HG03196 (cell line): ENCODE measurements at regions not wholly inside any gene's neighbourhood (a gene's known extent, or its start where the extent isn't known, plus 50 kb on each side); places are given as distances from the start of the nearest gene placed in this dataset.

Source experiments
- ATAC-seq: cut with Tn5 transposase; IDR thresholded peaks from one replicate; pipeline ENCODE4 v1.9.1; 2021; ENCODE audit not compliant: unreplicated experiment

DNA sequence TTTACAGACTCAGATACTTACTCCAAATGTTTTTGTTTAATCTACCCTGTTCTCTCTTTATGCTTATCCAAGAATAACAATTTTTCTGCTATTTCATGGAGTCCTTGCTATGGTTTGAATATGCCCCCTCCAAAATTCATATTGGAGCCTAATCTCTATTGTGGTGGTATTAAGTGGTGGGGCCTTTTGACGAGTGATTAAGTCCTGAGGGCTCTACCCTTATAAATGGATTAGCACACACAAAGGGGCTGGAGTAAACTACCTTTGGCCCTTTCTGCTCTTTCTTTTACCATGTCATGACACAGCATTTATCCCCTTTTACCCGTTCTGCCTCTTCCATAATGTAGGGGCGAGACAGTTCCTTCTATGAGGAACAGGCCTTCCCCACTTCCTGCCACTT, 285.5 kb downstream of the GASK1B start:
- no peak for ATAC-seq

DNA sequence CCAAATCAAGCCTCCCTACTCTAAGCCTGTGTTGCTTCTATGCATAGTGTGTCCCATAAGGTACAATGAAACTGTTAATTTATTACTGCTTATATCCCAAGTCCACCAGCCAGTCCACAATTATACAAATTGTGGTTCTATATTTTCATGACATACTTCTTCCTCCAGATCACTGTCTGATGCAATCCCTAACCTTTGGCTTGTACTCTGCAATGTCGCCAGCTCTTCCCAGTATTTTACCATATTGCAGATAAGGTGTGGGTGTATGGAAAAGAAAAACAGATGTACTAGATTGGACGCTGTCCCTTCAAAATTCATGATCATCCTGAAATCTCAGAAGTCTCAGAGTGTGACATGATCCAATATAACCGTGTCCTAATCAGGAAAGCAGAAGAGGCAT, 286.2 kb downstream of the GASK1B start:
- no peak for ATAC-seq

DNA sequence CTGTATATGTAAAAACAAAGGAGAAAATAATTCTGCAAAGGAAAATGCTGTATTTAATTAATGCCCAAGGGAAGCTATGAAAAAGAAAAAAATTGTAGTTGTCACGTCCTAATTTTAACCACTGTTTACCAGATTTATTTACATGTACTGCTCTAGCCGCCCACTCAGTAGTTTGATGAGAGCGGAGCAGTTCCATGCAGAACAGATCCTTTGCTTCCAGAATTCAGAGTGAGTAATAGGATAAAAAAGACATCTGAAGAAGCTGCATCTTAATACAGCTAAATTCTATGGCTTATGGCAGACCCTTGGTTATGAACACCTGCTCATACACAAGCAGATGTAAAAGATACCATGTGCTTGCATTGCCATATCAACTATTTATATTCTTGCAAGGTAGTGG, 287.0 kb downstream of the GASK1B start:
- ATAC-seq, result no peak

DNA sequence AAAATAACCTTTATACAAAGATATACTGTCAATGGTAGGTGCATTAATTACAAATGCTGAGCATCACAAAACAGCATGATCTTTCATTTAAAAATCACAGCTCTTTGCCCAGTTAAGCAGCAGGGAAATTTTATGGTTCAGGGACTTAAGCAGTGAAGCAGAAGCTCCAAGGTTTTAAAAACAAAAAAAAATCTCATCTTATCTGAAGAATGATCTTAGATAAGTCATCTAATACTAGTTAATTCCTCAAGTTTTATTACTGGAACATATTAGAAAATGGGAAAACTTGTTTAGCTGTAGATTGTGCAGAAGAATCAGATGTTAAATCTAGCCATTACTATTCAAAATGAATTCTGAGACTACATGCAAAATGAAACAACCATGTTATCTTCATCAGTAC, 289.9 kb downstream of the GASK1B start:
- no peak for ATAC-seq

DNA sequence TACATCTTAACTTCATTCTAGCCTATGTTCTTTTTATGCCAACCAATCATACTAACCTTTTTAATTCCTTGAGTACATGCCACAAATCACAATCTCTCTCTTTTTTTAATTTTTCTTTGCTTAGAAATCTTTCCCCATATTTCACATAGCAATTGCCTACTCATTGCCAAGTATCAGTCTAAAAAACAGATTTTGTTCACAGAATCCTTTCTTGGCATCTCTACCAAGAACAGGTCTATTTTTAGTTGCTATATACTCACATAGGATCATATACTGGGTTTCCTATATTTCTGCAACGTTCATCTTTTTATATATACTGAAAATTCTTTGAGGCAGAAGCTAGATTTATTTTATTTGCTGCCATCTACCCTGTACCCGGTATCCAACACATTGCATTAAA, 292.1 kb downstream of the GASK1B start:
- no peak for ATAC-seq

DNA sequence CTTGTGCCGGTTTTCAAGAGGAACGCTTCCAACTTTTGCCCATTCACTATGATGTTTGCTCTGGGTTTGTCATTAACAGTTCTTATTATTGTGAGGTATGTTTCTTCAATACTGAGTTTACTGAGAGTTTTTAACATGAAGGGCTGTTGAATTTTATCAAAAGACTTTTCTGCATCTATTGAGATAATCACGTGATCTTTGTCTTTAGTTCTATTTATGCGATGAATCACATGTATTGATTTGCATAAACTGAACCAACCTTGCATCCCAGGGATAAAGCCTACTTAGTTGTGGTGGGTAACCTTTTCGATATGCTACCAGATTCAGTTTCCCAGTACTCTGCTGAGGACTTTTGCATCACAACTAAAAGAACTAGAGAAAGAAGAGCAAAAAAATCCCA, 318.0 kb downstream of the GASK1B start:
- no peak for ATAC-seq

DNA sequence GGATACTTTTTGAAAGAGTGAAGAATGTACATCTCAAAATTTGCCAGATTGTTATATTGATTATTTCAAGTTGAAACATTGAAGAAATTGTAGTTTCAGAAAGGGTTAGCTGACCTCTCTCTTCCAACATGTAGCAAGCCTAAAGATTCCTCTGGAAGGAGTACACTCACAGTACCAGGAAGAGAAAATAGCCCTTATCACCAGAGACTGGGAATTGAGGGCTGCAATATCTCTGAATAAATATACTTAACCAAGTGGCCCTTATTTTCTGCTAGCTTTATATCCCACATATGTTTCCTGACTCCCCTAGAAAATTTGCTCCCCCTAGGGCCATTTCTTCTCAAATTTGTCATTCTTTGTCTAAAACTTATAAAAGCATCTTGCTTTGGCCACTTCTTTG, 332.2 kb downstream of the GASK1B start:
- ATAC-seq, result no peak

DNA sequence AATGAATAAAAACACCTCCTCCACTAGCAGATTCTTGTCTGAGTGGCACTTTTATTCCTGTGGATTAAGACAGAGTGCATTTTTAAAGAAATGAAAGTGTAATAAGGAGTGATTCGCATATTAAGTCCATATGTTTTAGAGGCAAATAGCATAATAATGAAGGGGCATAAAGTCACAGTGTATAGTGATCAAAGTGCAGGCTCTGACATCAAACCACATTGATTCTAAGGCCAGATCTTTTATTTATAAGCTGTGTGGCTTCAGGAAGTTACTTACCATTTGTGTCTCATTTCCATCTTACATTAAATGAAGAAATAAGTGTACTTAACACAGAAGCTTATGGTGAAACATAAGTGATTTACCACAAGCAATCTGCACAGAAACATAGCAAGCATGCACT, 332.8 kb downstream of the GASK1B start:
- ATAC-seq, result no peak

DNA sequence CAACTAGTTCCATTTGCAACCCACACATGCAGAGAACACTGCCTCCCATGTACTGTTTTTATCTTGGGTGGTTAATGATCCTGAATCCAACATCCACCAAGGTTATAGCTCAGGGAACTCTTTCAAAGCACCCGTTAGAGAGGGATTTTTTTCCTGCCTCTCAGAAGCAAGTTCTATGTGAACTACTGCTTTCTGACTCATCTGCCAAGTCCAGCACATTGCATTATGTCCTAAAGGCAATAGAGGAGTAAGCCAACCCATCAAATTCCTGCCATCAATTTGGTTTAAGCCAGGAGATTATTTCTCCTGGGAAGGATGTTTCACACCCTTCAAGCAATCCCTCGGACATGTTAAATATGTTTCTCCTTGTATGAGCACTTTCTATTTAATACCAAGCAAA, 334.5 kb downstream of the GASK1B start:
- ATAC-seq, result no peak

DNA sequence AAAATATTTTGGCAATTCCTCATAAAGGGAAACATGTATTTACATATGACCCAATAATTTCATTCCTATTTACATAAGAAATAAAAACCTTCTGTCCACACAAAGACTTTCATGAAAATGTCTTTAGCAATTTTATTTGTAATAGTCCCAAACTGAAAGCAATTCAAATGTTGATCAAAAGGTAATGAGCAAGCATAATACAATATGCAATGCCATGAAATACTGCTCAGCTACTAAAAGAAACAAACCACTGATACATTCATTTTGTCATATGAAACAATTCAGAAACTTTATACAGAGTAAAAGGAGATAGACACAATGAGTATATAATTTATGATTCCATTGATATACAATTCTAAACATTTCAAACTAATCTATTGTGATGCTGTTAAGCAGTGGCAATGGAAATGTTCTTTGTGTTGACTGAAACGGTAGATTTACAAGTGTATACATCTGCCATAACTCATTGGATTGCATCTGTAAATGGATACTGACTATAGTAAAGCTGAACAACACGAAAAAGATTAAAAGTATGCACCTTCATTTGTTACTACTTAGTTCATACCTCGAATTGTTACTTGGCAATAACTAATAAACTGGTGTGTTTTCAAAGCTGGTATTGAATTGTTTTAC, 335.6 kb downstream of the GASK1B start:
- no peak for ATAC-seq

DNA sequence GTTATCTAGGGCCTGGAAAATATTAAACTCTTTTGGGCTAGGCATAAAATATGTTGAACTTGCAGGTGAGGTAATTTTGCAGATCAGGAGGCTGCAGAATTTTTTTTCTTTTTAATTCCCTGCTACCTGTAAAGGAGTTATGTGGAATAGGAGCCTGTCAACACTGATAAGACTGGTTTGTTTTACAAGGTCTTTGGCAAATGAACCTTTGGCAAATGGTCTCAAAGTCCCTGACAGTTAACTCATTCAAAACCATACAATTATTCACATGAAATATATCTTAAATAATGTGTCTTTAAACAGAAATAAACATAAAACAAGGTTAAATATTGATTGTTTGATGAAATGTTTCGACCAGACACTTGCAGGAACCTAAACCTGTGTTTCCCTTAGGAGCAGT, 340.2 kb downstream of the GASK1B start:
- no peak for ATAC-seq

DNA sequence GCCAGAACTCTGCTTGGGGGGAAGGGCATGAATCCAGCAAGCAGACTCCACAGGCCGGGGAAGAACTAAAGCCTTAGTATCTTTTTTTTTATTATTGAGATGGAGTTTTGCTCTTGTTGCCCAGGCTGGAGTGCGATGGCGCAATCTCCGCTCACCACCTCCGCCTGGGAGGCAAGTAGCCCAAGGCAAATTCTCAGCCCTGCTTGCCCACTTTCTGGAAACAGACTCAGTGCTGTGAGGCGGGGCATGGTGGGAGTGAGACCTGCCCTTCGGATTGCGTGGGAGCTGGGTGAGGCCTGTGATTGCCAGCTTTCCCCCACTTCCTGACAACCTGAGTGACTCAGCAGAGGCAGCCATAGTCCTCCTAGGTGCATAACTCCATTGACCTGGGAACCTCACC, 348.8 kb downstream of the GASK1B start:
- ATAC-seq, result no peak

DNA sequence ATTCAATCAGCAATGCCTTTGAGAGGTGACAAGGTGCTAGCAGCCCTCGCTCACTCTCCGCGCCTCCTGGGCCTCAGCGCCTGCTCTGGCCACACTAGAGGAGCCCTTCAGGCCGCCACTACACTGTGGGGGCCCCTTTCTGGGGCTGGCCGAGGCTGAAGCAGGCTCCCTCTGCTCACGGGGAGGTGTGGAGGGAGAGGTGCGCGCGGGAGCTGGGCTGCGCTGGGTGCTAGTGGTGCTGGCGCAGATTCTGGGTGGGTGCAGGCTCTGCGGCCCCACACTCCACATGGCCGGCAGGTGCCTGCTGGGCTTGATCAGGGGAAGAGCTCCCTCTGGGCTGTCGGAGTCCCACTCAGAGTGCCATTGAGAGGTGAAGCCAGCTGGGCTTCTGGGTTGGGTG, 351.0 kb downstream of the GASK1B start:
- no peak for ATAC-seq

DNA sequence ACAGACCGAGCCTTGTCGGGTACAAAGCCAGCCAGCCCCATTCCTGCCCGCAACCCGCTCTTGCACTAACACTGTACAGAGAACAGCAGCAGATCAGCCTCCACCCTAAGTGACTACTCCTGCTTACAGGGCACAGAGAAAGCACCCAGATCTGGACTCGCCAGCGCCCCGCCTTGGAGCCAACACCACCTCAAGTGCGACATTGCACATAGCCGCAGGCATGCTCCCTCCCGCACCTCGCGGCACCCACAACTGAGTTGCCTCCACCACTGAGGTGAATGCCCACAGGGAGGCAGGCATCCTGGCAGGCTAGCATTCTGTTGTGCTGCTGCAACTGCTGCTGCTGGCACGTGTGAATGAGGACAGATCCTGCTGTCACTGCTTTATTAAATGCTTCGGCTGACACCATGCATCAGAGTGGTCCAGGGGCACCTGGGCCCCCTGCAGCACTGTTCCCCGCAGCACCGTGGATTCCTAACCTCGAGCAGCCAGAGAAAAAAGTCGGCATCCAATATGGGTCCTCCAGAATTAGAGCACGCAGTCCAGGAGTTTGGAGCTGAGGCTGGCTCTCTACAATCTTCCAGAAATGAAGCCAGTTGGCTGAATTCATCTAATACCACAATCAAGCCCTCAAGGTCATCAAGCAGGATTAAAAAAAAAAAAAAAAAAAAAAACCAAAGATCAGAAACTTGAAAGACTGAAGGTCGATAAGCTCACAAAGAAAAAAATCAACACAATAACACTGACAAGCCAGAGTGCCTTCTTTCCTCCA, 352.9 kb downstream of the GASK1B start:
- no peak for ATAC-seq

DNA sequence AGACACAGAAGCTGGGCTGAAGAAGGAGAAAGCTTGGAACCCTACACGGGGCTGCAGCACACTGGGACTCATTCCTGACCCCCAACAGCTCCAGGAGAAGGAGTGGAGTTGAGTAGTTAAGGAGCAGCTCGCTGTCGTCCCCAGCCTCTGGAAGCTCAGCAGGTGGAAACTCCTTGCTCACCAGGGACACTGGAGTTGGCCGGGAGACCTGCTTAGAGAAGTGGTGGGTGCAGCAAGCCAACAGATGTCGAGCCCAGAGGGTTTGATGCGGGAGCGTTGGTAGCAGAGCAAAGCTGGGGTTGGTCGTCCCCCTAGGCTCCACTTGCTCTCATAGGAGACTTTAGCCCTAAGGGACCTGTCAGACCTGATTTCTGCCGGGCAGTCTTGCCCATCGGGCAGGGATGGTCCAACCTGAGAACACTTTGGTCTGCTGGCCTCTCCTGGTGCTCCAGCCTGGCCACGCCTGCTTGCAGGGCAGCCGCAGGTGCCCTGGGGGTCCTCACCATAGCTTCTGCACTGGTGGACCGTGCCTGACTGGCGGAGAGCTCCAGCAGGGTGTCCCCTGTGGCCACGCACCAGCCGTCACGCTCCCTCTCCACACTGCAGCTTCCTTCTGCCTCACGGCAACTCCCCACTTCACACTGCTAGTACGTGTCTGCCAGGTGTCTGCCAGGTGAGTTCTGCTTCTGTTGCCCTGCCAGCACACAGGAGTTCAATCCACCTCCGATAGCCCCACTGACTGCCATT, 353.7 kb downstream of the GASK1B start:
- ATAC-seq, result no peak

DNA sequence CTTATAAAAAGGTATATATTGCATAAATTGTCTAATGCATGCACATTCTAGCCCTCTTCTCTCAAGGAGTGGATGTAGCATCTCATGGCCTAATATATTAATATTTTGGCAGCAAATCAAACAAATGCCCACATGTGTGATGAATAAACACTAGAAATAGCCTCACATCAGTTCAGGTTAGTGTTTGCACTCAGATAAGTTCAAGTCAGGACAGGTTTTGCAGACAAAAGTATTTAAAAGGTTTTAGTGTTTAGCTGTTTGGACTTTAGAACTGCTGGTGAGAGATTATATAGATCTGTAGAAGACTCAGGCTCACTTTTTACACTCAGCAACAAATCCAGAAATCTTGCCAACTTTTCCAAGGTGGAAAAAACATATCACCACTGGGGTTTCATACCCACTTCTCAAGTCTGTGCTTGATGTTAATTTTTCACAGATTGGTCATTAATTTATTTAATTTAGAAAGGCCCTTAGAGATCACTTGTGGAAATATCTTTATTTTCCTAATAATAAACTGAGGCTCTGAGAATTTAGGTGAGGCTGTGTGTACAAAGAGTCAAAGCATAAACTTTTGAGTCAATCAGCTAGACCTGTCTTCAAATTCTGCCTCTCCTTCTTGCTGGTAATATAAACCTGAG, 362.6 kb downstream of the GASK1B start:
- no peak for ATAC-seq

DNA sequence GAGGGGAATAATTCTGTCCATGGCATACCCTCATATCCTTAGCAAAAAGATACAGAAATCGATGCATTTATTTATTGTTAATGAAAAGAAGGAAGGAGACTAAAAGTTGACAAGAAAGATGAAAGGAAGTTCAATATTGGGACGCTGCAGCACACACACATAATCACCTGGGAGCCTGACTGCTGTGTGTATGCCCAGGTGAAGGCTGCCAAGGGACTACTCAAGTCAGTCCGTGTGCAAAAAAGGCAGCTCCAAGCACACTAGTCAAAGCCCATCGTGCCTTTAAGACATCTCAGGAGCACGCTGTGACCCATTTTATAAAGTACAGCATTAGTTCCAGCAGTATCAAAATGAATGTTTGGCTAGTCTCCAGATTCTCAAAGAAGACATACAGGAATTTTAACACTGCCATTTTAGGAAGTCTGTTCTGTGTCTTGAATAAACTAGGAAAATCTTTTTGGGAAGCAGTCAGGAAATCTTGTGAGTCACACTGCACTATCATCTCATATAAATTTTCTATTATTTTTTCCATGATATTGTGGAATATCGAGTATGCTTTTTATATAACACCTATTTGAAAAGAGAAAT, 363.9 kb downstream of the GASK1B start:
- no peak for ATAC-seq

DNA sequence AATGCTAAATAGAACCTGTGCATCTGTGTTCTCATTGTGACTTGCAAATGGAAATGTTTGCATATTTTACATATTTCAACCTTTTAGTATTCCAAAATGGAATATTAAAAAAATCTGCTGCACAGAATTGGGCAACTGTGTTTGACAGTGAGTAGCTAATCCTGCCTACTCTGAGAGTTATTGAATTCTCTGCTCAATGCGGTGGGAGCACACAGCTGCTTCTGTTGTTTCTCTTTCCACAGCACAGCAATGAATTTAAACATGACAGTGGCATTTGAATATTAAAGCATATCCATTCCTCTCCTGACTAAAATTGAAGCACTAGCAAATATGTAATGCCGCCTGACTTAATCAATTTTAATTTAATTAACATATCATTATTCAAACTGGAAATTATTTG, 366.6 kb downstream of the GASK1B start:
- ATAC-seq, result no peak

DNA sequence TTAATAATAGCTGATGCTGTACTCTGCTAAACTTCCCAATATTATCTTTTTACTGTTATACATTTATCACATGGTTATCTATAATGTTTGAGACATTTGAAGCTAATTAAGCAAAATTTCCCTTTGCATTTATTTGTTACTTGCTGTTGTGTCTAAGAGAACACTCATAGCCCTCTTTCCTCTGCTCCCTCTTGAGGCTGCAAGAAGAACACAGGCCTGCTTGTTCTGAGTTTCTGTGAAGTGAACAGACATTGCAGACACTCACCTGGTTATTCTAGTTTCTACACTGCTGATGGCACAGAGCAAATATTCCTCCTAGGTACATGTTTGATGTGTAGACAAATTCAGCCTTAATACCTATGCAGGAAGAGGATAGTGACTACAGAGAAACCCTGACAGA, 367.8 kb downstream of the GASK1B start:
- no peak for ATAC-seq

DNA sequence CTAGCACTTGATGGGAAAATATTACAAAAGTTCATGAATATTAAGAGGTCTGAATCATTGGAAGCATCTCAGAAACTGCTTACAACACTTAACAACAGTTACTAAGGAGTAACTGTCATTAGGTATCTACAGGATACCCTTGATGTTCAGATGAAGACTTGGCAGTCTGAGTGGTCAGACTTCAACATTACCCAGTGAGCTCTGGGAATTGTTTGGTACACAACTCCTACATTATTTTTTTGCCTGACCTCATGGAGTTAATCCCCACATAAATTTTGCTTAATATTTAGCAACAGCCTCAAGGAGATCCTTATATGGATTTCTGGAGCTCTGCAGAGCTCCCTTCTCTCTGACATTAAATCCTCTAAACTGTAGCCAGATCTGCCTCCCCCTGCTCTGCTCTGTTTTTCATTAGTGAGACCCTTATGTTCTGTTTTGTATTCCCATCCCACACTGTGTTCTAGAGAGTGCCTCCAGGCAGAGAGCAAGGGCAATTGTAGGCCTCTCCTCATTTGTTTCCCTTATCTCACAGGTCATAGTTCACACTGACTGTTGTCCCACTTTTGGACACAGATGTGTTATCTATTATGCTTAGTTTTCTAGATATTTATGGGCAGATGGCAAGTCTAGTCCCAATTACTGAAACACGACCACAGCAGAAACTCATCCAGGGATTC, 368.8 kb downstream of the GASK1B start:
- no peak for ATAC-seq

DNA sequence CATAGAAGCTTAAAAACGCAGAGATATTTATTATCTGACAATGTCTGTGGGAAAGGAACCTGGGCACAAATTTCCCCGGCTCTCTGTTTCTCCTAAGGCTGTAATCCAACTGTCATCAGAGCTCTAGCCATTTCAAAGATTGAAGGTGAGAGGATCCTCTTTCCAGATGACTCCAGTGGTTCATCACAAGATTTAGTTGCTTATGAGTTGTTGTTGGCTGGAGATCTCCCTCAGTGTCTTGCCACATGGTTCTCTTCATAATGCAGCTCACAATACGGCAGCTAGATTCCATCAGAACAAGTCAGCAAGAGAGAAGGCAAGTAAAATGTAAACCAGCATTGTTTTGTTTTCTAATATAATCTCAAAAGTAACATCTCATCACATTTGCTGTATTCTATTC, 369.4 kb downstream of the GASK1B start:
- ATAC-seq, result no peak
